GM12878 (cell line): ENCODE measurements at regions not wholly inside any gene's neighbourhood (a gene's known extent, or its start where the extent isn't known, plus 50 kb on each side); places are given as distances from the start of the nearest gene placed in this dataset.

ENCODE experiments used
- CEBPZ ChIP-seq: fragments of 150-350 bp; IDR thresholded peaks from 2 replicates; pipeline ENCODE4 v1.6.1; 2016; ENCODE audit warnings: low read depth, low read length
- CTCF ChIP-seq, 3 experiments: IDR thresholded peaks in 2 of 3; conservative IDR thresholded peaks in 1 of 3; 2 replicates each; pipeline ENCODE4 v1.5.1; 2011; ENCODE audit warnings: low read depth in 3 of 3, low read length in 3 of 3, mild to moderate bottlenecking in 3 of 3, control low read depth in 2 of 3, moderate library complexity in 2 of 3, inconsistent platforms in 1 of 3, mixed read lengths in 1 of 3; ENCODE audit not compliant: control insufficient read depth in 2 of 3, insufficient read depth in 1 of 3; ENCODE audit errors: extremely low read depth in 1 of 3
- ELK1 ChIP-seq: IDR thresholded peaks from 2 replicates; pipeline ENCODE4 v1.6.1; 2012; ENCODE audit warnings: low read depth, low read length, improper control_type of control experiment
- GABPA ChIP-seq: IDR thresholded peaks from 2 replicates; pipeline ENCODE4 v1.6.1; 2014; ENCODE audit warnings: antibody characterized with exemption, low read depth, mild to moderate bottlenecking, inconsistent platforms
- MAX ChIP-seq: IDR thresholded peaks from 2 replicates; pipeline ENCODE4 v1.6.1; 2012; ENCODE audit warnings: low read depth, low read length, improper control_type of control experiment
- PML ChIP-seq: IDR thresholded peaks from 2 replicates; pipeline ENCODE4 v1.6.1; 2012; ENCODE audit warnings: low read length, inconsistent platforms
- POLR2A ChIP-seq: IDR thresholded peaks from 2 replicates; pipeline ENCODE4 v1.6.1; 2011; ENCODE audit warnings: low read depth, mild to moderate bottlenecking, low read length
- POLR2AphosphoS5 ChIP-seq: IDR thresholded peaks from 2 replicates; pipeline ENCODE4 v1.6.1; 2011; ENCODE audit warnings: mild to moderate bottlenecking, low read length, inconsistent platforms

GRCh38 chr21:25456672-25457071, 150.6 kb downstream of the MRPL39 start:
- TF ChIP-seq ELK1 = no peak
- no peak for TF ChIP-seq CTCF (IDR thresholded peaks at IDR 0.05 in 2 of 3, conservative IDR thresholded peaks at IDR 0.05 in 1 of 3; ENCODE audit: control insufficient read depth in 2 of 3, extremely low read depth in 1 of 3, insufficient read depth in 1 of 3, low read depth in 3 of 3, low read length in 3 of 3)
- TF ChIP-seq GABPA = no peak
- TF ChIP-seq CEBPZ = no peak
- TF ChIP-seq MAX = no peak
- TF ChIP-seq POLR2A = no peak
- no peak for TF ChIP-seq POLR2AphosphoS5
- TF ChIP-seq PML = no peak
